ENCODE measurements at regions not wholly inside any gene's neighbourhood (a gene's known extent, or its start where the extent isn't known, plus 50 kb on each side); places are given as distances from the start of the nearest gene placed in this dataset.

- DNase-seq, result no peak
- H2AFZ ChIP-seq (replicated peaks; ENCODE audit: low read length, poor library complexity), result no peak overlapping the region
- H3K56ac ChIP-seq (ENCODE audit: extremely low read depth, insufficient read depth, low read length), result no peak overlapping the region
- no peak overlapping the region for H3K4me3 ChIP-seq (ENCODE audit: insufficient read depth, low read depth, low read length)
- no peak overlapping the region for H2BK15ac ChIP-seq (ENCODE audit: low read depth, low read length)
- H3K4me1 ChIP-seq (ENCODE audit: control insufficient read depth, insufficient read depth, low read length), result peaks cover 14% of the 10 kb centered on the region
- no peak overlapping the region for H2BK5ac ChIP-seq (ENCODE audit: low read depth, low read length, poor library complexity, severe bottlenecking)
- no peak overlapping the region for H3K4ac ChIP-seq (ENCODE audit: low read depth, low read length)
- ChIA-PET CTCF (no interaction called here), POLR2A (ENCODE audit: unreplicated experiment) (no interaction called here)
- ATAC-seq (ENCODE audit: low read depth), result no peak
- no peak overlapping the region for H2BK120ac ChIP-seq (ENCODE audit: low read depth, low read length)
- no TSS peak for BruUV-seq (replicated peaks)
- dilution Hi-C loops (cut with HindIII; ENCODE audit: low sequenced_read_pairs, unreplicated experiment) (no loop called here), intact Hi-C loops (cut with micrococcal nuclease) (loop anchor here (5.0 kb wide), 2 partner anchors 107 to 398 kb away; no protein-coding TSS in a partner anchor), in situ Hi-C loops (cut with MboI; ENCODE audit: low sequenced_read_pairs) (no loop called here)
- H3K18ac ChIP-seq (ENCODE audit: low read depth, low read length), result no peak overlapping the region
- H4K5ac ChIP-seq (ENCODE audit: low read depth, low read length), result no peak overlapping the region
- 93% methylated on average over 8 of the region's 9 CpGs; no CpG with 5 or more reads in 1 of the 2 experiments for WGBS, 2 experiments (ENCODE audit: extremely low coverage in 2 of 2, insufficient read length in 1 of 2)
- no peak overlapping the region for H3K27ac ChIP-seq (ENCODE audit: insufficient read depth, low read length)
- H3K9me3 ChIP-seq (ENCODE audit: control insufficient read depth, insufficient read depth, low read length), result no peaks in the 10 kb centered on the region
- H4K20me1 ChIP-seq (ENCODE audit: insufficient read depth, low read length), result no peaks in the 10 kb centered on the region; the same call in 1 of the 2 replicates
- H3K36me3 ChIP-seq (ENCODE audit: control insufficient read depth, insufficient read depth, low read length), result no peaks in the 10 kb centered on the region
- H3K9me1 ChIP-seq (ENCODE audit: insufficient read depth, low read length), result peaks cover 6% of the 10 kb centered on the region; the same call in 1 of the 2 replicates
- no peak overlapping the region for H2AK5ac ChIP-seq (ENCODE audit: low read depth, low read length)
- H3K14ac ChIP-seq (replicated peaks; ENCODE audit: low read depth, low read length), result no peak overlapping the region
- no peak overlapping the region for H3K23ac ChIP-seq (ENCODE audit: low read depth, low read length)
- H3K27me3 ChIP-seq (ENCODE audit: control insufficient read depth, insufficient read depth, low read length), result peaks cover 3% of the 10 kb centered on the region; the same call in 1 of the 2 replicates
- no peak overlapping the region for H4K91ac ChIP-seq (ENCODE audit: insufficient read depth, low read depth, low read length)
- TF ChIP-seq SMC3 (IDR thresholded peaks at IDR 0.05; ENCODE audit: low read depth, low read length), result no peak
- H4K8ac ChIP-seq (ENCODE audit: low read depth in 2 of 2, low read length in 2 of 2), result no peak overlapping the region
- H2AK9ac ChIP-seq (replicated peaks; ENCODE audit: low read depth, low read length, poor library complexity), result no peak overlapping the region
- H3K79me1 ChIP-seq (ENCODE audit: low read depth in 1 of 2, low read length in 2 of 2), result no peaks in the 10 kb centered on the region
- no peak overlapping the region for H3K9ac ChIP-seq (ENCODE audit: low read depth, low read length)
- H3K4me2 ChIP-seq (ENCODE audit: low read depth, low read length), result no peak overlapping the region
- no peak overlapping the region for H2BK20ac ChIP-seq (ENCODE audit: low read depth, low read length)
These were observed 210.3 kb downstream of the VAPA start for GRCh38 chr18:10124071-10124470.

All from IMR-90 (cell line).